ENCODE measurements at regions not wholly inside any gene's neighbourhood (a gene's known extent, or its start where the extent isn't known, plus 50 kb on each side); places are given as distances from the start of the nearest gene placed in this dataset.

- DNase-seq (ENCODE audit: extremely low spot score) = no peak
- ChIA-PET POLR2A (no interaction called here), CTCF (interaction anchor here (1.1 to 2.3 kb wide), 6 partner anchors 7 to 73 kb away, joined by 3 to 5 read pairs (median 4); no protein-coding TSS in a partner anchor)
- TF ChIP-seq, protein P1, sequence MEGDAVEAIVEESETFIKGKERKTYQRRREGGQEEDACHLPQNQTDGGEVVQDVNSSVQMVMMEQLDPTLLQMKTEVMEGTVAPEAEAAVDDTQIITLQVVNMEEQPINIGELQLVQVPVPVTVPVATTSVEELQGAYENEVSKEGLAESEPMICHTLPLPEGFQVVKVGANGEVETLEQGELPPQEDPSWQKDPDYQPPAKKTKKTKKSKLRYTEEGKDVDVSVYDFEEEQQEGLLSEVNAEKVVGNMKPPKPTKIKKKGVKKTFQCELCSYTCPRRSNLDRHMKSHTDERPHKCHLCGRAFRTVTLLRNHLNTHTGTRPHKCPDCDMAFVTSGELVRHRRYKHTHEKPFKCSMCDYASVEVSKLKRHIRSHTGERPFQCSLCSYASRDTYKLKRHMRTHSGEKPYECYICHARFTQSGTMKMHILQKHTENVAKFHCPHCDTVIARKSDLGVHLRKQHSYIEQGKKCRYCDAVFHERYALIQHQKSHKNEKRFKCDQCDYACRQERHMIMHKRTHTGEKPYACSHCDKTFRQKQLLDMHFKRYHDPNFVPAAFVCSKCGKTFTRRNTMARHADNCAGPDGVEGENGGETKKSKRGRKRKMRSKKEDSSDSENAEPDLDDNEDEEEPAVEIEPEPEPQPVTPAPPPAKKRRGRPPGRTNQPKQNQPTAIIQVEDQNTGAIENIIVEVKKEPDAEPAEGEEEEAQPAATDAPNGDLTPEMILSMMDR (IDR thresholded peaks at IDR 0.05; ENCODE audit: control extremely low read depth, extremely low read depth, low read depth, missing control alignments) = no peak
Measured at GRCh38 chr5:54659700-54660131, 142.2 kb downstream of the SNX18 start.

DNA sequence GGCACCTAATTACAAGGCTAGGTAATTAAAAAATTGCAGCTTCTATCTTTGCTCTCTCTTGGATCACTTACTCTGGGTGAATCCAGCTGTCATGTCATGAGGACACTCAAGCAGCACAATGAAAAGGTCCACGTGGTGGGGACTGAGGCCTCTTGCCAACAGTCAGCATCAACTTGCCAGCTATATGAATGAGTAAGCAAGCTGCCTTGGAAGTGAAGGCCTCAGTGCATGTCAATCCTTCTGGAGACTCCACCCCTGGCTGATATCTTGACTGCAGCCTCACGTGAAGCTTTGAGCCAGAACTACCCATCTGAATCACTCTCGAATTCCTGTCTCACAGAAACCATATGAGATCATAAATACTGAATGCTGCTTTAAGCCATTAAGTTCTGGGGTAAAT is 140.5 kb downstream of the SNX18 start:
- POLR2A ChIA-PET = no interaction called here
- CTCF ChIA-PET = no interaction called here
- TF ChIP-seq, protein P1 (IDR thresholded peaks at IDR 0.05; ENCODE audit: control extremely low read depth, extremely low read depth, low read depth, missing control alignments) = no peak
- DNase-seq (ENCODE audit: extremely low spot score) = no peak

DNA sequence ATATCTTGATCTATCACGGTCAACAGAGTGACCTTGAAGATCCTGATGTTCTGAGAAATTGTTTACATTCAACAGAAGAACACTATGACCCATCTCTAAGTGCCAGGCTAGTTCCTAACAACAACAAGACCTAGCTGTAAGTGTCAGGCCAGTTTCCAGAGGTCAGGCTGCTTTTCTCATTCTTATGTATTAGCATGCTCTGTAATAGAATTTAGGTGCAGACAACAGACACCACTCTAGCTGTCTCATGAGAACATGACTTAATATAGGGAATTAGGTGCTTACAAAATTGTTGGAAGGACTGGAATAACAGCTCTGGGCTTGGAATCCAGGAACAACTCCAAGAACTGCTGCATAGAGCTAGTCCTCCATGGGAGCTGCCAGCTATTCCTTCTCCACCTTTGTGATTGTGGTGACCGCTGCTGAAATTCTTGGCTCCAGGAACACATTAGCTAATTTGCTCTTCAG is 138.7 kb downstream of the SNX18 start:
- ChIA-PET POLR2A (no interaction called here), CTCF (interaction anchor here (0.8 kb wide), 1 partner anchor 8 kb away, joined by 3 read pairs; no protein-coding TSS in a partner anchor)
- no peak for DNase-seq (ENCODE audit: extremely low spot score)

GRCh38 chr5:54655761-54656160 is 138.2 kb downstream of the SNX18 start:
- TF ChIP-seq, protein P1 (IDR thresholded peaks at IDR 0.05; ENCODE audit: control extremely low read depth, extremely low read depth, low read depth, missing control alignments) = no peak
- POLR2A ChIA-PET = no interaction called here
- DNase-seq (ENCODE audit: extremely low spot score) = no peak
- CTCF ChIA-PET = no interaction called here

More for the DNA sequence above, 138.7 kb downstream of the SNX18 start:
- TF ChIP-seq, protein P1 (IDR thresholded peaks at IDR 0.05; ENCODE audit: control extremely low read depth, extremely low read depth, low read depth, missing control alignments) = no peak

GRCh38 chr5:54655266-54655665 is 137.7 kb downstream of the SNX18 start:
- CTCF ChIA-PET = no interaction called here
- TF ChIP-seq, protein P1 (IDR thresholded peaks at IDR 0.05; ENCODE audit: control extremely low read depth, extremely low read depth, low read depth, missing control alignments) = no peak
- POLR2A ChIA-PET = no interaction called here
- DNase-seq (ENCODE audit: extremely low spot score) = no peak

DNA sequence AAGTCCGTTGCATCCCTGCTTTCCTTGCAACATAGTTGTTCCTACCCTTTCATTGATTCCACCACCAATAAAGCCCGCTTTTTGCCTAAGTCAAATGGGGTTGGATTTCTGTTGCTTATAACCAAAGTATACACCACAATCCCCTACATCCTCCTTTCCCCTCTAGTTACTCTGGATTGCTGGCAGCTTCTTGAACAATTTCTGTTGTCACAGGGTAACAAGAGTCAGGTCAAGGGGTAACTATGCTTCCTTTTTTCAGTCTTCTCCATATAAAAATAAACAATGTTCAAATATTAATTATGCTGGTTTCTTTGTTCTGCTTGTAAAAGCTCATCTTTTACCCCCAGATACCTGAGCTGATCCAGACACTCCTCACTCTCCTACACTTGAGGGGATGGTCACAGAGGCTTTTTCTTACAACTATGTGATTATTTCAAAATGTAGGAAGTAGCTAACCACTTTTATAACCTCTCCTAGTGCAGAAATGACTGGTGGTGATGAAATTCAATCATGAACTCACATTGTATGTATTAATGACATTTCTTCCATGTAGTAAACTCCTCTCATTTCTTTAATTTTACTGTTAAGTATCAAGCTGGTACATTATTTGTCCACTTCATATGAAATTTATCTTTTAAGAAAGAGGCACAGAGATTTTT is 136.5 kb downstream of the SNX18 start:
- ChIA-PET CTCF (interaction anchor here (1.0 kb wide), 1 partner anchor 137 kb away, joined by 4 read pairs; the partner anchor contains the start of gene SNX18), POLR2A (no interaction called here)
- DNase-seq (ENCODE audit: extremely low spot score) = no peak

More for the DNA sequence above, 136.5 kb downstream of the SNX18 start:
- TF ChIP-seq, protein P1 (IDR thresholded peaks at IDR 0.05; ENCODE audit: control extremely low read depth, extremely low read depth, low read depth, missing control alignments) = no peak

Measured in GM10248 (cell line).